ENCODE measurements at regions not wholly inside any gene's neighbourhood (a gene's known extent, or its start where the extent isn't known, plus 50 kb on each side); places are given as distances from the start of the nearest gene placed in this dataset.
A peak's percentile ranks its signal among the peaks of the same experiment; 100 is the strongest.

DNA sequence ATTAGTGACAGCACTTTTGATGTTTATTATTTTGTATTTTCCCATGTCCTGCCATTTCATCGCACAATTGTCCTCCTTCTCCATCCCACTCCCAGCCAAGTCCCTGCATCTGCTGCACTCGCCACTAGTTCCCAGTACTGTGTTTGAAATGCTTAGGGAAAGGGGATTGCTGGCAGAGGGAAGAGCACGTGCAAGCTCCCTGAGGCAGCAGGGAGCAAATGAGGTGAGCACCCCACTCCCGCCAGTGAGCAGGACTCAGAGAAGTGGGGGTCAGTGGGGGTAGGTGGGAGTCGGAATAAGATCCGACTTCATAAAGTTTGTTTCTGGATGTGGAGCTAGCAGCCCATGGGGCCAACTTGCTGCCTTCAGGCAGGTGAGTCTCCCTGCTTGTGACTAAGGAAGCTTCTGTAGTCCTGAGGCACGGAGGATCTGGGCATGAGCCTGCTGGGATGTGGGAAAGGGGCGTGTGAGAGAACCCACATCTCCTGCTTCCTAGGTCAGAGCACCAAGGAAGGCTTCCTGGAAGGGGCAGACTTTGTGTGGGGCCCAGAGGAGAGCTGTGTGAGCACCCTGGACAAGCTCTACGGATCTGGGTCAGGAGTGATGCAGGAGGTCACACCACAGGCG, 99.7 kb upstream of the TLE3 start:
- no peak for TF ChIP-seq CTCF (IDR thresholded peaks at IDR 0.05)
- Histone ChIP-seq H3K4me1 (peaks cover 32% of the 10 kb centered on the region), H3K4me2 (ENCODE audit: low read length) (no peak overlapping the region), H3K4me3 (ENCODE audit: low read depth, low read length) (no peak overlapping the region), H3K79me2 (no peaks in the 10 kb centered on the region), H3K9ac (no peak overlapping the region), H3K27ac (peak overlapping the region; percentile 83), H3K36me3 (ENCODE audit: control insufficient read depth, insufficient read depth, low read length) (no peaks in the 10 kb centered on the region), H3K27me3 (ENCODE audit: control insufficient read depth, insufficient read depth, low read length) (no peaks in the 10 kb centered on the region), H3K9me3 (ENCODE audit: control insufficient read depth, low read length) (no peaks in the 10 kb centered on the region), H2AFZ (no peak overlapping the region)

DNA sequence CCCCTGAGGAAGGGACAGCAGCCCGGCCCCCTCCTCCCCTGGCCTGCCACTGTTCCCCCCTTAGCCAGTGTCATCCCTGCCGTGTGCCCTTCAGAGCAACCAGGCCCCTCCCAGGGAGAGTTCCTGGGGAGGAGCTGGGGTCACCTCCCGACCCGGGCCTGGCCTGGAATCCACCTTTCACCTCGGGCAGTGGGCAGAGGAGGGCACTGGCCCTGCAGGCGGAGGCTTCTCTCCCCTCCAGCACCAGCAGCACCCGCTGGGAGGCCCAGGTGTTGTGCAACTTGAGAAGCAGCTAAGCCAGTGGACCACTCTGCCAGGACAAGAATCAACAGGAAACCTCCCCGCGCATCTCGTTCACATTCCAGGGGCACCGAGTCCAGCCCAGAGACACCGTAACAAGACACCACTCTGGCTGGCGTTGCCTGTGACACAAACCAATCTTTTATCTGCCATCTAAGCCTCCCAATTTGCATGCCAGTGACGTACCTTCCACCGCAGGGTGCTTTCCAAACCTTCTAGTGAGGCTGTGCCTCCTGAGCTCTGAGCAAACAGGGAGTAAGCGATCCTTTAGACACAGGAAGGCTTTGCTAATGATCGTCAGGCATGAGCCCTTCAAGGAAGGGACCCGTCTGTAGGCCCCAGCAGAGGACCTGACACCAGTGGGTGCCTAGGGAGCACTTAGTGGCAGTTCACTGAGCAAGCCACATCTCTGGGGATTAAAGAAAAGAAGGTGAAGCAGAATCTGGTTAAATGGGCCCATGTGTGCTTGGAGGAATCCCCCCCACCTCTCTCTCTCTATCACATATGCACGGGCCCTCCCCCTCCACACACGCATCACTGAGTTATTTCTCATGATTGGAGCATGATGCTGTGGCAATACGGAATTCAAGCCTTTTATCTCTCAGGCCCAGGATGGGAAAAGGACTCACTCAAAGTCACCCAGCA, 98.9 kb upstream of the TLE3 start:
- no peak overlapping the region for H3K9ac ChIP-seq
- no peaks in the 10 kb centered on the region for H3K27me3 ChIP-seq (ENCODE audit: control insufficient read depth, insufficient read depth, low read length)
- TF ChIP-seq CTCF (IDR thresholded peaks at IDR 0.05): no peak
- no peak overlapping the region for H3K4me2 ChIP-seq (ENCODE audit: low read length)
- no peak overlapping the region for H3K4me3 ChIP-seq (ENCODE audit: low read depth, low read length)
- H3K4me1 ChIP-seq: peaks cover 32% of the 10 kb centered on the region
- no peaks in the 10 kb centered on the region for H3K36me3 ChIP-seq (ENCODE audit: control insufficient read depth, insufficient read depth, low read length)
- peak overlapping the region; percentile 54 for H2AFZ ChIP-seq
- H3K27ac ChIP-seq: peak overlapping the region; percentile 83
- H3K9me3 ChIP-seq (ENCODE audit: control insufficient read depth, low read length): no peaks in the 10 kb centered on the region
- no peaks in the 10 kb centered on the region for H3K79me2 ChIP-seq

- Histone ChIP-seq H2AFZ (peak overlapping the region; percentile 54), H3K4me3 (ENCODE audit: low read depth, low read length) (no peak overlapping the region), H3K79me2 (no peaks in the 10 kb centered on the region), H3K4me1 (peaks cover 32% of the 10 kb centered on the region), H3K27ac (peak overlapping the region; percentile 83), H3K4me2 (ENCODE audit: low read length) (no peak overlapping the region), H3K27me3 (ENCODE audit: control insufficient read depth, insufficient read depth, low read length) (no peaks in the 10 kb centered on the region), H3K9ac (no peak overlapping the region), H3K36me3 (ENCODE audit: control insufficient read depth, insufficient read depth, low read length) (no peaks in the 10 kb centered on the region), H3K9me3 (ENCODE audit: control insufficient read depth, low read length) (no peaks in the 10 kb centered on the region)
- TF ChIP-seq CTCF (IDR thresholded peaks at IDR 0.05): no peak
Measured at GRCh38 chr15:70195587-70196305, 98.0 kb upstream of the TLE3 start.

GRCh38 chr15:70195171-70195570, 97.5 kb upstream of the TLE3 start:
- H2AFZ ChIP-seq: no peak overlapping the region
- H3K4me2 ChIP-seq (ENCODE audit: low read length): no peak overlapping the region
- no peaks in the 10 kb centered on the region for H3K36me3 ChIP-seq (ENCODE audit: control insufficient read depth, insufficient read depth, low read length)
- no peak for TF ChIP-seq CTCF (IDR thresholded peaks at IDR 0.05)
- H3K9me3 ChIP-seq (ENCODE audit: control insufficient read depth, low read length): no peaks in the 10 kb centered on the region
- H3K27ac ChIP-seq: peak overlapping the region; percentile 83
- no peaks in the 10 kb centered on the region for H3K79me2 ChIP-seq
- H3K4me3 ChIP-seq (ENCODE audit: low read depth, low read length): no peak overlapping the region
- no peak overlapping the region for H3K9ac ChIP-seq
- H3K4me1 ChIP-seq: peaks cover 29% of the 10 kb centered on the region
- no peaks in the 10 kb centered on the region for H3K27me3 ChIP-seq (ENCODE audit: control insufficient read depth, insufficient read depth, low read length)

Data from parathyroid adenoma (tissue), 2 donors.